K562 (cell line): ENCODE measurements at regions not wholly inside any gene's neighbourhood (a gene's known extent, or its start where the extent isn't known, plus 50 kb on each side); places are given as distances from the start of the nearest gene placed in this dataset.

Experiments
- BRD4 ChIP-seq: fragments of 200-600 bp; sonication (generic); IDR thresholded peaks from 2 replicates; pipeline ENCODE4 v1.6.1; 2017; ENCODE audit warnings: inconsistent platforms
- CBFA2T2 ChIP-seq: fragments of 450-650 bp; conservative IDR thresholded peaks from 2 replicates; pipeline ENCODE4 v1.6.1; 2017; ENCODE audit warnings: mild to moderate bottlenecking
- CBX3 ChIP-seq, 2 experiments: IDR thresholded peaks; 1 replicate in 1 of 2; 2 replicates in 1 of 2; pipeline ENCODE4 v1.6.1; 2012; ENCODE audit warnings: inconsistent platforms in 2 of 2, low read length in 2 of 2, borderline replicate concordance in 1 of 2, control low read depth in 1 of 2
- CREM ChIP-seq: IDR thresholded peaks from 2 replicates; pipeline ENCODE4 v1.6.1; 2014; ENCODE audit warnings: antibody characterized with exemption, low read depth
- EHMT2 ChIP-seq: fragments of 450-650 bp; IDR thresholded peaks from 2 replicates; pipeline ENCODE4 v1.6.1; 2018; ENCODE audit warnings: antibody characterized with exemption
- FOXA1 ChIP-seq: fragments of 450-650 bp; IDR thresholded peaks from 2 replicates; pipeline ENCODE4 v1.6.1; 2016; ENCODE audit warnings: mild to moderate bottlenecking, borderline replicate concordance
- KLF1 ChIP-seq: fragments of 450-650 bp; IDR thresholded peaks from 2 replicates; pipeline ENCODE4 v1.6.1; 2016; ENCODE audit warnings: missing genetic modification characterization, missing compliant biosample characterization
- NRF1 ChIP-seq, 2 experiments: fragments of 450-650 bp; IDR thresholded peaks in 1 of 2; conservative IDR thresholded peaks in 1 of 2; 2 replicates each; pipeline ENCODE4 v1.6.1; 2014; ENCODE audit warnings: mild to moderate bottlenecking in 2 of 2
- POLR2AphosphoS5 ChIP-seq: IDR thresholded peaks from 2 replicates; pipeline ENCODE4 v1.6.1; 2011; ENCODE audit warnings: mild to moderate bottlenecking, low read depth, low read length, moderate library complexity; ENCODE audit not compliant: control insufficient read depth, insufficient read depth
- POU5F1 ChIP-seq: fragments of 150-350 bp; IDR thresholded peaks from 2 replicates; pipeline ENCODE4 v1.6.1; 2014; ENCODE audit warnings: borderline replicate concordance, low read length, low read depth, mild to moderate bottlenecking; ENCODE audit not compliant: partially characterized antibody
- TF ChIP-seq, protein P1 (sequence below): fragments of 250-450 bp; sonication (Bioruptor Pico); IDR thresholded peaks from 2 replicates; pipeline ENCODE4 v1.4.0; 2020; ENCODE audit warnings: mild to moderate bottlenecking
- TF ChIP-seq, protein P2 (sequence below), 2 experiments: fragments of 450-650 bp in 1 of 2; sonication (generic) in 1 of 2; formaldehyde crosslinking in 1 of 2; IDR thresholded peaks; 2 replicates each; pipeline versions ENCODE4 v1.7.1 to v1.9.0; 2016 to 2022; ENCODE audit warnings: inconsistent platforms in 1 of 2, mild to moderate bottlenecking in 1 of 2, missing genetic modification reagents in 1 of 2
- TF ChIP-seq, protein P3 (sequence below), 3 experiments: IDR thresholded peaks in 2 of 3; conservative IDR thresholded peaks in 1 of 3; 2 replicates each; pipeline ENCODE4 v1.5.1; 2011 to 2012; ENCODE audit warnings: low read length in 3 of 3, mild to moderate bottlenecking in 3 of 3, control low read depth in 2 of 3, improper control_type of control experiment in 1 of 3, inconsistent platforms in 1 of 3, low read depth in 1 of 3, mixed read lengths in 1 of 3, moderate library complexity in 1 of 3; ENCODE audit not compliant: insufficient read depth in 2 of 3

DNA sequence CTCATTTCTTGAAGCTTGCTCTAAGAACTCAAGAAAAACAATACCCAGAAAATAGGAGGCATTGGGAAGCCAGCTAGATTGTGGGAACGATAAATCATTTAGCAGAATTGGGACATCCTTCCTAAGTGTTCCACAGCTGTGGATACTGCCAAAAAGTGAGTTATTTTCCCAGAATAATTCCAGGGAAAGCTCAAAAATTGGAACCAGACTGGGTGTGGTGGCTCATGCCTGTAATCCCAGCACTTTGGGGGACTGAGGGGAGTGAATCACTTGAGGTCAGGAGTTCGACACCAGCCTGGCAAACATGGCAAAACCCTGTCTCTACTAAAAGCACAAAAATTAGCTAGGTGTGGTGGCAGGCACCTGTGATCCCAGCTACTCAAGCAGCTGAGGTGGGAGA is 68.2 kb upstream of the GK2 start:
- no peak for TF ChIP-seq KLF1 (tag)
- TF ChIP-seq, protein P1, sequence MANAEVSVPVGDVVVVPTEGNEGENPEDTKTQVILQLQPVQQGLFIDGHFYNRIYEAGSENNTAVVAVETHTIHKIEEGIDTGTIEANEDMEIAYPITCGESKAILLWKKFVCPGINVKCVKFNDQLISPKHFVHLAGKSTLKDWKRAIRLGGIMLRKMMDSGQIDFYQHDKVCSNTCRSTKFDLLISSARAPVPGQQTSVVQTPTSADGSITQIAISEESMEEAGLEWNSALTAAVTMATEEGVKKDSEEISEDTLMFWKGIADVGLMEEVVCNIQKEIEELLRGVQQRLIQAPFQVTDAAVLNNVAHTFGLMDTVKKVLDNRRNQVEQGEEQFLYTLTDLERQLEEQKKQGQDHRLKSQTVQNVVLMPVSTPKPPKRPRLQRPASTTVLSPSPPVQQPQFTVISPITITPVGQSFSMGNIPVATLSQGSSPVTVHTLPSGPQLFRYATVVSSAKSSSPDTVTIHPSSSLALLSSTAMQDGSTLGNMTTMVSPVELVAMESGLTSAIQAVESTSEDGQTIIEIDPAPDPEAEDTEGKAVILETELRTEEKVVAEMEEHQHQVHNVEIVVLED (CRISPR knock-in tag), result no peak
- TF ChIP-seq, protein P2, sequence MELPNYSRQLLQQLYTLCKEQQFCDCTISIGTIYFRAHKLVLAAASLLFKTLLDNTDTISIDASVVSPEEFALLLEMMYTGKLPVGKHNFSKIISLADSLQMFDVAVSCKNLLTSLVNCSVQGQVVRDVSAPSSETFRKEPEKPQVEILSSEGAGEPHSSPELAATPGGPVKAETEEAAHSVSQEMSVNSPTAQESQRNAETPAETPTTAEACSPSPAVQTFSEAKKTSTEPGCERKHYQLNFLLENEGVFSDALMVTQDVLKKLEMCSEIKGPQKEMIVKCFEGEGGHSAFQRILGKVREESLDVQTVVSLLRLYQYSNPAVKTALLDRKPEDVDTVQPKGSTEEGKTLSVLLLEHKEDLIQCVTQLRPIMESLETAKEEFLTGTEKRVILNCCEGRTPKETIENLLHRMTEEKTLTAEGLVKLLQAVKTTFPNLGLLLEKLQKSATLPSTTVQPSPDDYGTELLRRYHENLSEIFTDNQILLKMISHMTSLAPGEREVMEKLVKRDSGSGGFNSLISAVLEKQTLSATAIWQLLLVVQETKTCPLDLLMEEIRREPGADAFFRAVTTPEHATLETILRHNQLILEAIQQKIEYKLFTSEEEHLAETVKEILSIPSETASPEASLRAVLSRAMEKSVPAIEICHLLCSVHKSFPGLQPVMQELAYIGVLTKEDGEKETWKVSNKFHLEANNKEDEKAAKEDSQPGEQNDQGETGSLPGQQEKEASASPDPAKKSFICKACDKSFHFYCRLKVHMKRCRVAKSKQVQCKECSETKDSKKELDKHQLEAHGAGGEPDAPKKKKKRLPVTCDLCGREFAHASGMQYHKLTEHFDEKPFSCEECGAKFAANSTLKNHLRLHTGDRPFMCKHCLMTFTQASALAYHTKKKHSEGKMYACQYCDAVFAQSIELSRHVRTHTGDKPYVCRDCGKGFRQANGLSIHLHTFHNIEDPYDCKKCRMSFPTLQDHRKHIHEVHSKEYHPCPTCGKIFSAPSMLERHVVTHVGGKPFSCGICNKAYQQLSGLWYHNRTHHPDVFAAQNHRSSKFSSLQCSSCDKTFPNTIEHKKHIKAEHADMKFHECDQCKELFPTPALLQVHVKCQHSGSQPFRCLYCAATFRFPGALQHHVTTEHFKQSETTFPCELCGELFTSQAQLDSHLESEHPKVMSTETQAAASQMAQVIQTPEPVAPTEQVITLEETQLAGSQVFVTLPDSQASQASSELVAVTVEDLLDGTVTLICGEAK (IDR thresholded peaks at IDR 0.05), result no peak
- TF ChIP-seq, protein P2 (CRISPR knock-in tag; IDR thresholded peaks at IDR 0.05), result no peak
- TF ChIP-seq, protein P3, sequence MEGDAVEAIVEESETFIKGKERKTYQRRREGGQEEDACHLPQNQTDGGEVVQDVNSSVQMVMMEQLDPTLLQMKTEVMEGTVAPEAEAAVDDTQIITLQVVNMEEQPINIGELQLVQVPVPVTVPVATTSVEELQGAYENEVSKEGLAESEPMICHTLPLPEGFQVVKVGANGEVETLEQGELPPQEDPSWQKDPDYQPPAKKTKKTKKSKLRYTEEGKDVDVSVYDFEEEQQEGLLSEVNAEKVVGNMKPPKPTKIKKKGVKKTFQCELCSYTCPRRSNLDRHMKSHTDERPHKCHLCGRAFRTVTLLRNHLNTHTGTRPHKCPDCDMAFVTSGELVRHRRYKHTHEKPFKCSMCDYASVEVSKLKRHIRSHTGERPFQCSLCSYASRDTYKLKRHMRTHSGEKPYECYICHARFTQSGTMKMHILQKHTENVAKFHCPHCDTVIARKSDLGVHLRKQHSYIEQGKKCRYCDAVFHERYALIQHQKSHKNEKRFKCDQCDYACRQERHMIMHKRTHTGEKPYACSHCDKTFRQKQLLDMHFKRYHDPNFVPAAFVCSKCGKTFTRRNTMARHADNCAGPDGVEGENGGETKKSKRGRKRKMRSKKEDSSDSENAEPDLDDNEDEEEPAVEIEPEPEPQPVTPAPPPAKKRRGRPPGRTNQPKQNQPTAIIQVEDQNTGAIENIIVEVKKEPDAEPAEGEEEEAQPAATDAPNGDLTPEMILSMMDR (IDR thresholded peaks at IDR 0.05 in 2 of 3, conservative IDR thresholded peaks at IDR 0.05 in 1 of 3; ENCODE audit: insufficient read depth in 2 of 3, low read depth in 1 of 3, low read length in 3 of 3), result no peak
- no peak for TF ChIP-seq BRD4
- no peak for TF ChIP-seq NRF1 (conservative IDR thresholded peaks at IDR 0.05 in 1 of 2, IDR thresholded peaks at IDR 0.05 in 1 of 2)
- TF ChIP-seq FOXA1, result no peak
- no peak for TF ChIP-seq CBFA2T2
- TF ChIP-seq CREM, result no peak
- TF ChIP-seq POU5F1, result no peak
- TF ChIP-seq CBX3 (IDR thresholded peaks at IDR 0.05; ENCODE audit: borderline replicate concordance in 1 of 2, low read length in 2 of 2), result no peak
- TF ChIP-seq EHMT2, result no peak
- no peak for TF ChIP-seq POLR2AphosphoS5
